Heart left ventricle (tissue), 16 donors: ENCODE measurements at regions not wholly inside any gene's neighbourhood (a gene's known extent, or its start where the extent isn't known, plus 50 kb on each side); places are given as distances from the start of the nearest gene placed in this dataset.

ENCODE experiments used
- ATAC-seq, 4 donors: fragments of 200-7000 bp; cut with Tn5 transposase; one replicate each; pipeline ENCODE4 v1.9.1; 2020 to 2022; ENCODE audit warnings: moderate library complexity in 4 of 4, mild to moderate bottlenecking in 3 of 4, moderate number of reproducible peaks in 1 of 4
- DNase-seq, 5 donors: peaks; one replicate each; pipeline ENCODE4 v3.0.0-alpha.2; 2020
- H3K27ac ChIP-seq, 12 donors: fragments of 200-600 bp; sonication (generic) in 4 of 12; one replicate each; pipeline versions ENCODE4 v1.5.0 to v1.8.0; 2016 to 2022; ENCODE audit warnings: mild to moderate bottlenecking in 2 of 12
- H3K27me3 ChIP-seq, 9 donors: fragments of 200-600 bp; sonication (generic) in 2 of 9; one replicate each; pipeline versions ENCODE4 v1.5.1 to v1.8.0; 2016 to 2022; ENCODE audit warnings: mild to moderate bottlenecking in 3 of 9
- H3K36me3 ChIP-seq, 9 donors: fragments of 200-600 bp; sonication (generic) in 2 of 9; one replicate each; pipeline versions ENCODE4 v1.5.0 to v1.8.0; 2018 to 2022; ENCODE audit warnings: mild to moderate bottlenecking in 2 of 9
- H3K4me1 ChIP-seq, 12 donors: fragments of 200-600 bp; sonication (generic) in 4 of 12; one replicate each; pipeline versions ENCODE4 v1.5.0 to v1.8.0; 2016 to 2022; ENCODE audit warnings: mild to moderate bottlenecking in 3 of 12
- H3K4me3 ChIP-seq, 12 donors: fragments of 200-600 bp; sonication (generic) in 4 of 12; one replicate each; pipeline versions ENCODE4 v1.5.0 to v1.8.0; 2017 to 2022; ENCODE audit warnings: mild to moderate bottlenecking in 9 of 12, moderate library complexity in 4 of 12
- H3K9me3 ChIP-seq, 12 donors: fragments of 200-600 bp; sonication (generic) in 4 of 12; one replicate each; pipeline versions ENCODE4 v1.5.0 to v1.8.0; 2016 to 2022; ENCODE audit warnings: mild to moderate bottlenecking in 1 of 12
- CTCF ChIP-seq, 12 donors: fragments of 200-600 bp; sonication (generic) in 4 of 12; IDR thresholded peaks; one replicate each; pipeline versions ENCODE4 v1.5.0 to v1.8.0; 2018 to 2022; ENCODE audit warnings: antibody characterized with exemption in 12 of 12, mild to moderate bottlenecking in 5 of 12
- POLR2A ChIP-seq, 2 donors: fragments of 450-650 bp; IDR thresholded peaks; one replicate each; pipeline ENCODE4 v1.6.1; 2017; ENCODE audit warnings: antibody characterized with exemption in 2 of 2, mild to moderate bottlenecking in 2 of 2, moderate library complexity in 2 of 2
- WGBS, 4 donors: extraction: QIAGEN DNeasy Blood & Tissue Kit in 2 of 4; methylation state at CpG; one replicate each; pipeline versions ENCODE4 v1.1.5 to v1.1.7; 2013 to 2018; 5-methylcytosine and 5-hydroxymethylcytosine counted together
- intact Hi-C, 10 donors: fragments of 100-400 bp; cut with DNase I; formaldehyde crosslinking; loops; one replicate each; pipeline versions ENCODE4 v1.11.1 to v1.14.2; 2022
- donor health status: ischemic (EF 13 %, LVEDD 7.1; RV severe dilation, severe dysfunction).
- donor health status: healthy with polysubstance abuse.
- donor health status: DM: no; HTN: yes; CAD: no.
- donor health status: DM: no; HTN: no; CAD: no.
- donor health status: ischemic (EF 25% LVEDD 6.9; RV normal size, moderate dysfunction).
- donor health status: ischemic (EF 25% LVEDD 5.7; RV mildly dilated, moderate dysfunction).
- donor health status: healthy.
- donor health status: DM: yes; HTN: yes; CAD: no.
- donor health status: ischemic (EF 35%, LVEDD 5.7; RV mildly dilated, moderate dysfunction).
- donor health status: nonischemic (EF 11% LVEDD 7.7; RV severe dilation, severe dysfunction).
- donor health status: DM: yes; HTN: yes; CAD: no.
- donor health status: PGD.
- donor health status: ischemic (EF 29% LVEDD 5.4; RV normal size, mild dysfunction).
- donor health status: nonischemic (EF 23%, LVEDD 6.1; RV moderate dilation, normal function).

GRCh38 chr2:216911008-216911407, 51.1 kb upstream of the TNP1 start:
- H3K27ac ChIP-seq = no peak overlapping the region
- TF ChIP-seq POLR2A (IDR thresholded peaks at IDR 0.05) (no peak), CTCF (IDR thresholded peaks at IDR 0.05) (no peak)
- intact Hi-C loops = no loop called here
- no peaks in the 10 kb centered on the region for H3K4me1 ChIP-seq
- no peak for DNase-seq
- WGBS, 4 donors = 75 to 88% (median 79%) methylated on average over 3 of the region's 3 CpGs
- no peaks in the 10 kb centered on the region for H3K9me3 ChIP-seq
- H3K4me3 ChIP-seq = no peak overlapping the region
- no peak for ATAC-seq
- no peaks in the 10 kb centered on the region for H3K27me3 ChIP-seq
- no peaks in the 10 kb centered on the region for H3K36me3 ChIP-seq

GRCh38 chr2:216909541-216910210, 49.8 kb upstream of the TNP1 start:
- no peak for TF ChIP-seq CTCF (IDR thresholded peaks at IDR 0.05)
- TF ChIP-seq POLR2A (IDR thresholded peaks at IDR 0.05) = no peak
- 77 to 81% (median 79%) methylated on average over 8 of the region's 8 CpGs for WGBS, 4 donors
- Histone ChIP-seq H3K9me3 (no peaks in the 10 kb centered on the region), H3K27ac (no peak overlapping the region), H3K36me3 (no peaks in the 10 kb centered on the region), H3K27me3 (no peaks in the 10 kb centered on the region), H3K4me1 (peaks cover 0 to 7% (median 0%) of the 10 kb centered on the region in 12 donors), H3K4me3 (no peak overlapping the region)
- ATAC-seq = peak in 1 of 4 donors; percentile 20
- no peak for DNase-seq
- intact Hi-C loops = no loop called here
